ENCODE measurements at regions not wholly inside any gene's neighbourhood (a gene's known extent, or its start where the extent isn't known, plus 50 kb on each side); places are given as distances from the start of the nearest gene placed in this dataset.
"Not testable (repeated sequence)": the region's sequence is repeated elsewhere in the genome, so short reads cannot be mapped to it uniquely, and the experiment has no call there.

GRCh38 chr3:74825404-74825803 lies 210.9 kb upstream of the CNTN3 start:
- H3K4me3 ChIP-seq (ENCODE audit: low read length); H3K27ac ChIP-seq (ENCODE audit: low read length); H3K27me3 ChIP-seq (ENCODE audit: low read length); H3K36me3 ChIP-seq (ENCODE audit: insufficient read depth, low read length); H3K79me2 ChIP-seq (ENCODE audit: low read length); H3K9ac ChIP-seq (ENCODE audit: low read length); H3K9me3 ChIP-seq (ENCODE audit: low read length); H2AFZ ChIP-seq (ENCODE audit: low read length); H3K4me2 ChIP-seq (ENCODE audit: low read depth, low read length, poor library complexity, severe bottlenecking); H4K20me1 ChIP-seq (ENCODE audit: insufficient read depth, low read depth, low read length); DNase-seq; H3K4me1 ChIP-seq (ENCODE audit: low read length); H3K9me2 ChIP-seq (replicated peaks; ENCODE audit: insufficient read depth, low read length): not testable (repeated sequence)

- no peak overlapping the region for H3K9ac ChIP-seq (ENCODE audit: low read length)
- H3K27ac ChIP-seq (ENCODE audit: low read length), result no peak overlapping the region
- H3K9me2 ChIP-seq (replicated peaks; ENCODE audit: insufficient read depth, low read length), result no peaks in the 10 kb centered on the region
- no peaks in the 10 kb centered on the region for H4K20me1 ChIP-seq (ENCODE audit: insufficient read depth, low read depth, low read length)
- no peak overlapping the region for H3K4me3 ChIP-seq (ENCODE audit: low read length)
- no peak overlapping the region for H3K4me2 ChIP-seq (ENCODE audit: low read depth, low read length, poor library complexity, severe bottlenecking)
- H3K36me3 ChIP-seq (ENCODE audit: insufficient read depth, low read length), result no peaks in the 10 kb centered on the region
- no peaks in the 10 kb centered on the region for H3K4me1 ChIP-seq (ENCODE audit: low read length)
- no peak overlapping the region for H2AFZ ChIP-seq (ENCODE audit: low read length)
- H3K79me2 ChIP-seq (ENCODE audit: low read length), result no peaks in the 10 kb centered on the region
- H3K9me3 ChIP-seq (ENCODE audit: low read length), result peaks cover 4% of the 10 kb centered on the region; the same call in 1 of the 2 replicates
- DNase-seq, result no peak
- H3K27me3 ChIP-seq (ENCODE audit: low read length), result no peaks in the 10 kb centered on the region
These were observed 209.9 kb upstream of the CNTN3 start for GRCh38 chr3:74824366-74824765.

GRCh38 chr3:74814181-74814580 lies 199.7 kb upstream of the CNTN3 start:
- Histone ChIP-seq H3K27me3 (ENCODE audit: low read length) (no peaks in the 10 kb centered on the region), H2AFZ (ENCODE audit: low read length) (no peak overlapping the region), H3K36me3 (ENCODE audit: insufficient read depth, low read length) (no peaks in the 10 kb centered on the region), H3K79me2 (ENCODE audit: low read length) (no peaks in the 10 kb centered on the region), H4K20me1 (ENCODE audit: insufficient read depth, low read depth, low read length) (no peaks in the 10 kb centered on the region), H3K4me3 (ENCODE audit: low read length) (no peak overlapping the region), H3K4me1 (ENCODE audit: low read length) (no peaks in the 10 kb centered on the region), H3K9me3 (ENCODE audit: low read length) (peaks cover 4% of the 10 kb centered on the region; the same call in 1 of the 2 replicates), H3K9ac (ENCODE audit: low read length) (no peak overlapping the region), H3K4me2 (ENCODE audit: low read depth, low read length, poor library complexity, severe bottlenecking) (no peak overlapping the region), H3K27ac (ENCODE audit: low read length) (no peak overlapping the region), H3K9me2 (replicated peaks; ENCODE audit: insufficient read depth, low read length) (0 out of 2 replicates have a peak, but pooled peaks cover 3% of the 10 kb centered on the region)
- no peak for DNase-seq

GRCh38 chr3:74812756-74813155 lies 198.3 kb upstream of the CNTN3 start:
- Histone ChIP-seq H3K27ac (ENCODE audit: low read length) (no peak overlapping the region), H3K27me3 (ENCODE audit: low read length) (no peaks in the 10 kb centered on the region), H3K36me3 (ENCODE audit: insufficient read depth, low read length) (no peaks in the 10 kb centered on the region), H3K9me2 (replicated peaks; ENCODE audit: insufficient read depth, low read length) (0 out of 2 replicates have a peak, but pooled peaks cover 3% of the 10 kb centered on the region), H3K4me2 (ENCODE audit: low read depth, low read length, poor library complexity, severe bottlenecking) (no peak overlapping the region), H4K20me1 (ENCODE audit: insufficient read depth, low read depth, low read length) (no peaks in the 10 kb centered on the region), H3K4me1 (ENCODE audit: low read length) (no peaks in the 10 kb centered on the region), H3K4me3 (ENCODE audit: low read length) (no peak overlapping the region), H2AFZ (ENCODE audit: low read length) (no peak overlapping the region), H3K9ac (ENCODE audit: low read length) (no peak overlapping the region), H3K79me2 (ENCODE audit: low read length) (no peaks in the 10 kb centered on the region), H3K9me3 (ENCODE audit: low read length) (peaks cover 2% of the 10 kb centered on the region; the same call in 1 of the 2 replicates)
- DNase-seq, result no peak

- no peaks in the 10 kb centered on the region for H4K20me1 ChIP-seq (ENCODE audit: insufficient read depth, low read depth, low read length)
- no peak for DNase-seq
- H3K27ac ChIP-seq (ENCODE audit: low read length), result no peak overlapping the region
- H3K9me2 ChIP-seq (replicated peaks; ENCODE audit: insufficient read depth, low read length), result 0 out of 2 replicates have a peak, but pooled peaks cover 3% of the 10 kb centered on the region
- no peak overlapping the region for H3K4me2 ChIP-seq (ENCODE audit: low read depth, low read length, poor library complexity, severe bottlenecking)
- H3K36me3 ChIP-seq (ENCODE audit: insufficient read depth, low read length), result no peaks in the 10 kb centered on the region
- no peaks in the 10 kb centered on the region for H3K4me1 ChIP-seq (ENCODE audit: low read length)
- no peaks in the 10 kb centered on the region for H3K79me2 ChIP-seq (ENCODE audit: low read length)
- no peaks in the 10 kb centered on the region for H3K27me3 ChIP-seq (ENCODE audit: low read length)
- no peak overlapping the region for H3K4me3 ChIP-seq (ENCODE audit: low read length)
- no peak overlapping the region for H2AFZ ChIP-seq (ENCODE audit: low read length)
- no peak overlapping the region for H3K9ac ChIP-seq (ENCODE audit: low read length)
- H3K9me3 ChIP-seq (ENCODE audit: low read length), result peaks cover 3% of the 10 kb centered on the region; the same call in 1 of the 2 replicates
These were observed 194.2 kb upstream of the CNTN3 start for GRCh38 chr3:74808506-74809275.

- Histone ChIP-seq H3K27ac (ENCODE audit: low read length) (no peak overlapping the region), H3K4me3 (ENCODE audit: low read length) (no peak overlapping the region), H3K9ac (ENCODE audit: low read length) (no peak overlapping the region), H3K4me2 (ENCODE audit: low read depth, low read length, poor library complexity, severe bottlenecking) (no peak overlapping the region), H3K9me3 (ENCODE audit: low read length) (no peaks in the 10 kb centered on the region; the same call in 1 of the 2 replicates), H3K79me2 (ENCODE audit: low read length) (no peaks in the 10 kb centered on the region), H3K9me2 (replicated peaks; ENCODE audit: insufficient read depth, low read length) (no peaks in the 10 kb centered on the region), H2AFZ (ENCODE audit: low read length) (no peak overlapping the region), H4K20me1 (ENCODE audit: insufficient read depth, low read depth, low read length) (no peaks in the 10 kb centered on the region), H3K4me1 (ENCODE audit: low read length) (no peaks in the 10 kb centered on the region), H3K36me3 (ENCODE audit: insufficient read depth, low read length) (no peaks in the 10 kb centered on the region), H3K27me3 (ENCODE audit: low read length) (no peaks in the 10 kb centered on the region)
- no peak for DNase-seq
These were observed 187.5 kb upstream of the CNTN3 start for GRCh38 chr3:74801924-74802323.

- H3K27me3 ChIP-seq (ENCODE audit: low read length), result no peaks in the 10 kb centered on the region
- H3K9ac ChIP-seq (ENCODE audit: low read length), result no peak overlapping the region
- no peak overlapping the region for H2AFZ ChIP-seq (ENCODE audit: low read length)
- H3K9me3 ChIP-seq (ENCODE audit: low read length), result peaks cover 7% of the 10 kb centered on the region
- H3K9me2 ChIP-seq (replicated peaks; ENCODE audit: insufficient read depth, low read length), result no peaks in the 10 kb centered on the region
- H3K4me3 ChIP-seq (ENCODE audit: low read length), result no peak overlapping the region
- H3K4me2 ChIP-seq (ENCODE audit: low read depth, low read length, poor library complexity, severe bottlenecking), result no peak overlapping the region
- no peaks in the 10 kb centered on the region for H3K4me1 ChIP-seq (ENCODE audit: low read length)
- no peak for DNase-seq
- no peaks in the 10 kb centered on the region for H4K20me1 ChIP-seq (ENCODE audit: insufficient read depth, low read depth, low read length)
- H3K79me2 ChIP-seq (ENCODE audit: low read length), result no peaks in the 10 kb centered on the region
- no peak overlapping the region for H3K27ac ChIP-seq (ENCODE audit: low read length)
- H3K36me3 ChIP-seq (ENCODE audit: insufficient read depth, low read length), result no peaks in the 10 kb centered on the region
These were observed 174.7 kb upstream of the CNTN3 start for GRCh38 chr3:74789111-74789510.

- no peaks in the 10 kb centered on the region for H3K36me3 ChIP-seq (ENCODE audit: insufficient read depth, low read length)
- no peaks in the 10 kb centered on the region for H3K4me1 ChIP-seq (ENCODE audit: low read length)
- H3K27ac ChIP-seq (ENCODE audit: low read length), result no peak overlapping the region
- no peaks in the 10 kb centered on the region for H4K20me1 ChIP-seq (ENCODE audit: insufficient read depth, low read depth, low read length)
- no peaks in the 10 kb centered on the region for H3K9me2 ChIP-seq (replicated peaks; ENCODE audit: insufficient read depth, low read length)
- H3K4me3 ChIP-seq (ENCODE audit: low read length), result no peak overlapping the region
- H3K27me3 ChIP-seq (ENCODE audit: low read length), result no peaks in the 10 kb centered on the region
- no peaks in the 10 kb centered on the region for H3K79me2 ChIP-seq (ENCODE audit: low read length)
- no peak overlapping the region for H3K9ac ChIP-seq (ENCODE audit: low read length)
- H3K9me3 ChIP-seq (ENCODE audit: low read length), result peaks cover 6% of the 10 kb centered on the region; the same call in 1 of the 2 replicates
- H2AFZ ChIP-seq (ENCODE audit: low read length), result no peak overlapping the region
- no peak for DNase-seq
- no peak overlapping the region for H3K4me2 ChIP-seq (ENCODE audit: low read depth, low read length, poor library complexity, severe bottlenecking)
These were observed 172.6 kb upstream of the CNTN3 start for GRCh38 chr3:74787011-74787410.

Data from Karpas-422 (cell line).